ENCODE measurements at regions not wholly inside any gene's neighbourhood (a gene's known extent, or its start where the extent isn't known, plus 50 kb on each side); places are given as distances from the start of the nearest gene placed in this dataset.

- no peaks in the 10 kb centered on the region for H3K27me3 ChIP-seq (ENCODE audit: control insufficient read depth, insufficient read depth, low read length)
- TF ChIP-seq MXI1 (IDR thresholded peaks at IDR 0.05; ENCODE audit: borderline replicate concordance, low read depth, low read length) (no peak), POLR2A (IDR thresholded peaks at IDR 0.05; ENCODE audit: low read depth, low read length) (no peak), USF2 (IDR thresholded peaks at IDR 0.05; ENCODE audit: low read depth, low read length) (no peak), MAZ (IDR thresholded peaks at IDR 0.05; ENCODE audit: borderline replicate concordance, low read depth, low read length) (no peak), SMC3 (IDR thresholded peaks at IDR 0.05; ENCODE audit: low read depth, low read length) (no peak), ELK1 (IDR thresholded peaks at IDR 0.05; ENCODE audit: borderline replicate concordance, low read depth, low read length) (no peak), NFE2L2 (IDR thresholded peaks at IDR 0.05; ENCODE audit: low read depth, low read length) (no peak), CHD1 (IDR thresholded peaks at IDR 0.05; ENCODE audit: low read depth, low read length) (no peak), FOS (IDR thresholded peaks at IDR 0.05; ENCODE audit: low read depth, low read length) (no peak), CEBPB (IDR thresholded peaks at IDR 0.05; ENCODE audit: low read depth, low read length) (no peak)
- dilution Hi-C loops (cut with HindIII; ENCODE audit: low sequenced_read_pairs, unreplicated experiment), result no loop called here
- DNase-seq (no peak), ATAC-seq (ENCODE audit: low read depth) (no peak)
- H3K9me3 ChIP-seq (ENCODE audit: control insufficient read depth, insufficient read depth, low read length), result peaks cover 7% of the 10 kb centered on the region
- no peak overlapping the region for H3K18ac ChIP-seq (ENCODE audit: low read depth, low read length)
- no peaks in the 10 kb centered on the region for H3K36me3 ChIP-seq (ENCODE audit: control insufficient read depth, insufficient read depth, low read length)
- no peaks in the 10 kb centered on the region for H3K4me1 ChIP-seq (ENCODE audit: control insufficient read depth, insufficient read depth, low read length)
- H2AK9ac ChIP-seq (replicated peaks; ENCODE audit: low read depth, low read length, poor library complexity), result no peak overlapping the region
- H3K56ac ChIP-seq (ENCODE audit: extremely low read depth, insufficient read depth, low read length), result no peak overlapping the region
- H2BK120ac ChIP-seq (ENCODE audit: low read depth, low read length), result no peak overlapping the region
- H3K9ac ChIP-seq (ENCODE audit: low read depth, low read length), result no peak overlapping the region
- H3K9me1 ChIP-seq (ENCODE audit: insufficient read depth, low read length), result no peaks in the 10 kb centered on the region
- H3K4me2 ChIP-seq (ENCODE audit: low read depth, low read length), result no peak overlapping the region
- CTCF ChIA-PET, result interaction anchor here (0.6 kb wide), 1 partner anchor 156 kb away, joined by 4 read pairs; no protein-coding TSS in a partner anchor
- intact Hi-C loops (cut with micrococcal nuclease), result no loop called here
- POLR2A ChIA-PET (ENCODE audit: unreplicated experiment), result no interaction called here
- no peak overlapping the region for H4K5ac ChIP-seq (ENCODE audit: low read depth, low read length)
- H4K20me1 ChIP-seq (ENCODE audit: insufficient read depth, low read length), result no peaks in the 10 kb centered on the region
- no peak overlapping the region for H4K8ac ChIP-seq (ENCODE audit: low read depth in 2 of 2, low read length in 2 of 2)
- H2BK15ac ChIP-seq (ENCODE audit: low read depth, low read length), result no peak overlapping the region
- no peak overlapping the region for H3K23ac ChIP-seq (ENCODE audit: low read depth, low read length)
- H2AFZ ChIP-seq (replicated peaks; ENCODE audit: low read length, poor library complexity), result peak overlapping the region; percentile 38
- in situ Hi-C loops (cut with MboI; ENCODE audit: low sequenced_read_pairs), result no loop called here
- 67% methylated on average over 1 of the region's 6 CpGs; no CpG with 5 or more reads in 1 of the 2 experiments for WGBS, 2 experiments (ENCODE audit: extremely low coverage in 2 of 2, insufficient read length in 1 of 2)
- no peaks in the 10 kb centered on the region for H3K79me1 ChIP-seq (ENCODE audit: low read depth in 1 of 2, low read length in 2 of 2)
- H3K14ac ChIP-seq (replicated peaks; ENCODE audit: low read depth, low read length), result no peak overlapping the region
- BruUV-seq (replicated peaks), result no TSS peak
- H4K91ac ChIP-seq (ENCODE audit: insufficient read depth, low read depth, low read length), result no peak overlapping the region
- H3K4ac ChIP-seq (ENCODE audit: low read depth, low read length), result no peak overlapping the region
- H2AK5ac ChIP-seq (ENCODE audit: low read depth, low read length), result no peak overlapping the region
- H3K4me3 ChIP-seq (ENCODE audit: insufficient read depth, low read depth, low read length), result no peak overlapping the region
- no peak overlapping the region for H2BK5ac ChIP-seq (ENCODE audit: low read depth, low read length, poor library complexity, severe bottlenecking)
- H2BK20ac ChIP-seq (ENCODE audit: low read depth, low read length), result no peak overlapping the region
- H3K27ac ChIP-seq (ENCODE audit: insufficient read depth, low read length), result no peak overlapping the region
Observed at GRCh38 chr20:61072398-61072797, 179.7 kb upstream of the CDH4 start.
